DLD1 (cell line): ENCODE measurements at regions not wholly inside any gene's neighbourhood (a gene's known extent, or its start where the extent isn't known, plus 50 kb on each side); places are given as distances from the start of the nearest gene placed in this dataset.

ENCODE experiments used
- in situ Hi-C: cut with HindIII; loops from 2 replicates; pipeline ENCODE4 v1.10.0; 2017; ENCODE audit warnings: low sequenced_read_pairs

DNA sequence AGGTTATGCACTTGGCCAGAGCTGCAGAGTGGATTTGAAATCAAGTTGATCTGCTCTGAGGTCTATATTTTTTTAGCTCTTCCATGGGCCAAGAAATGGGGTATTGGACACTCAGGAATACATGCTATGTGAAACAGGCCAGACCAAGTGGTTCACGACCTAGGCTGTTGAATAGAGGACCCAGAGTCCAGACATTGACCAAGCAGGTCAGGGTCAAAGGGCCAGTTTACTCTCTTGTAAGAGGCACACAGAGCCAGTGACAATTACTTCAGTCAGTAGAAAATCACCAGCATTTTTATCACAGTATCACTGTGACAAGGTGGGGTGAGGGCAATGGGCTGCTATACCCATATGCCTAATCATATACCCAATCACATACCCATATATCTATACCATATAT is 320.6 kb upstream of the RORA start:
- in situ Hi-C loops = no loop called here

DNA sequence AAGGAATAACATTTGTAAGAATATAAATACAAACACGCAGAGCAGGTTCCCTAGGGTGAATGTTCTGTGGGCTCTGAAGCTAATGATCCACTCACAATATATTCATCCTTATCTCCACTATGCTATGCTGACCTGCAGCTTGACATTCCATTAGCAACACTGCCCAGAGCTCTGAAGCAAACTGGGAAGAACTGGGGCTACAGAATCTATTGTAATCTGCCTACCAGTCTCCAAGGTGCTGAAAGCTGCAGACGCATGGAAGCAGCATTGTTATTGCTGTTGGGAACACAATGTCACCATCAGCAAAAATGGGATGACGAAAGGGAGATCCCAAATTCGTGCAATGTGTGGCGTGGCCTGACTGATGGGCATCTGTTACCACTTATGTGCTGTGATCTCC is 316.7 kb upstream of the RORA start:
- in situ Hi-C loops = no loop called here

DNA sequence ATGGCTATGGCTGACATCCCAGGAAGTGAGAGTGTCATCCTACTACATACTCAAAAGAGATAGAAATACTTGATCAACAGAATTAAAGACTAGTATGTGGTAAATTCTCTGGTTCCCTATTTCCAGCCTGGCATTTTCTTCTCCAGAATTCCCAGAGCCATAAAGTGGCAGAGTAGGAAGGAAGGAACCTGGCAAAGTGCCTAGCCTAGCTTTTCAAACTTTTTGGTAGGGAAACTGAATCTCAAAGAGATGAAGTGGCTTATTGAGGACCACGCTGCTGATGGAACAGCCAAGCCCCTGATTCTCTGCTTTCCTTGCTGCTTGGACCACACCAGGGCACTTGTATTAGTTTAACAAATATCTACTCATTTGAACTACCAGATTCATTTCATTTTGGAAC is 312.4 kb upstream of the RORA start:
- in situ Hi-C loops = no loop called here

DNA sequence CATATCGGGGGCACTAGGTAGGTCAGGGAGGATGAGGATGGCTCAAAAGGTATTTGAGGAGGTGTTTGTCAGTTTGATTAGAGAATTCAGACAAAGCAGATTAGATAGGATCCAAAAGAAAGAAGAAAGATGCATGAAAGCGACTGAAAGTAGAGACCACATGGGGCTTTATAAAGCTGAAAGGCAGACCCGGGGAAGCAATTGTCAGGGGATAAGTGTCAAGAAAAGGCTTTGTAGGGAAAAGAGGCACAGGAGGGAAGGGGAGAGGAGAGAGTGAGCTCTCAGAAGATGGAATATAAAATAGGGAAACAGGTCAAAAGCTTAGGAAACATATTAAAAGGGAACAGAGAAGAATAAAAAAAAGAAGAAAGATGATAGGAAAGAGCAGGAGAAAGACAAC is 308.2 kb upstream of the RORA start:
- in situ Hi-C loops = no loop called here

DNA sequence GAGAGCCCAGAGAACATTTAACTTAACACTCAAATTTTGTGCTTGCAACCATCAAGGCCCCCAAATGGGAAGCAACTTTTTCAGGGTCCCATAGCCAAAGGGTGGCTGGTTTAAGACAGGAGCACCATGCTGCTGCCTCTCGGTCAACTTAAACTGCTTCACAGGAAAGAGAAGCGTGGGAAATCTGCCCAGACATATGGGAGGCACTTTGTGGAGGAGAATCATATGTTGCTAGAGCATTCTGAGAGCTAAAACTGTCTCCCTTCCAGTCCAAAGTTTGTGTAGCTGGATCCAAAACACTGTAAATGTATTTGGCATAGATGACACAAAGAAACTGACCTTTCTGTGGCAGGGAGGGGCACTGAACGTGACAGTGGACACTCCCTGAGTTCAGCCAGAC is 305.9 kb upstream of the RORA start:
- in situ Hi-C loops = no loop called here

DNA sequence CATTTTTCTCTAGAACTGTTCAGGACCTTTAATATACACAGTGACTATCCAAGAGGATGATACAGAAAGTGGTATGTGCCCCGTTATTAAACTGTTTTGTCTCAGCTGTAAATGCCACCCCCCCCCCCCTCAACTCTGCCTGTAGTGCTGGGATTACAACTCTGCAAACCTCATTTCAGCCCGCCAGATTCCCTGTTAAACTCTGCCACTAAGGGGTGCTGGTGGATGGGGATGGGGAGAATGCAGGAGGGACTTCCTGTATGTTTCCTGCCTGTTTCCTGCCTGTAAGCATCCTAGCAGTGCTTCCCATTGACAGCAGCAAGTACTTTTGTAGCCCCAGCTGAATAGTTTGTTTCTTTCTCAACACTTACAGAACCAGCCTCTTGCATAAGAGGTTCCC is 301.7 kb upstream of the RORA start:
- in situ Hi-C loops = no loop called here

DNA sequence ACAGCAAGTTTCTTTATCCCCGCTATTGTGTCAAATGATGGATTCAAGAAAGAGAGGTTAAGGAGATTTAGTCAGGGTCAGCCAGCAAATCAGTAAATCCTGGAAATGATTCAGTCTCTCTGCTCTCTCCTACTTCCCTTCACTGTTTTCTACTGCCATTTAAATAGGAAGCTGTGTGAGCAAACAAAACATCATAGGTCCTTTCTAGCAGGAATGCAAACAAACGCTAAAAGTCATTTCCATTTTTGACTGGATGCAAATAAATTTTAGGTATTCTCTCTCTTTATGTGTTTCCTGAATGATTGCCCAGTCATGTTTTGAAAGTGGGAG is 299.4 kb upstream of the RORA start:
- in situ Hi-C loops = no loop called here

DNA sequence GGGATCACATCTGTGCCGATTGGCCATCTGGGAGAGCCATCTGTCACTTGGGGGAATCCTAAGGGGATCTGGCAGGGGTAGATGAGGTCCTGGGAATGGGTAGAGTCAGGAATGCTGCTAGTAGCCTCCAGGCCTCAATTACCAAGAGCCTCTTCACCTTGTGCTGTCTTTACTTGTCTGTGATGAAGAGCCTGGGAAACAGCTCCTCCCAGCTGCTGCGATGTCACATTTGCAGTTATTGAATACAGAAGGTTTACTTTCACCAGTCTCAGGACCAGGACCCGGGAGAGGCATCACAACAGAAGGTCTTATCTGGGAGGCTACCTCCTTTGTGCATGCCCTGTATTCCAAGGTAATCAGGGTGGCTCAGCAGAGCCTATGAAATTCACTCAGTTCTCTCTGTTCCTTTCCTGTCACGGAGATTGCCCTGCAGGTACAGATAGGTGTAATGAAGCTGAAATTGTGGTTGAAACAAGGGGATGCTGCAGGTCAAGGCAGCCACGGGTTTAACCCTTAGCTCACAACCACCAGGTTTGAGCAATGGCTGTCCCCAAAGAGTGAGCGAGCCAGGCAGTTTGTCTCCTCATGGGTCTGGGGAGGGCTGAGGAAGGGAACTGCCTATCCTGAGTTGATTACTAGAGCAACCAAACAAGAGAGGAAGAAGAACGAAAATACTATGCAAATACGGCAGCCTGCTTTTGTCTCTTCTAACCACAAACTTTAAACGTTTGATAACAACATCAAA is 298.9 kb upstream of the RORA start:
- in situ Hi-C loops = no loop called here

DNA sequence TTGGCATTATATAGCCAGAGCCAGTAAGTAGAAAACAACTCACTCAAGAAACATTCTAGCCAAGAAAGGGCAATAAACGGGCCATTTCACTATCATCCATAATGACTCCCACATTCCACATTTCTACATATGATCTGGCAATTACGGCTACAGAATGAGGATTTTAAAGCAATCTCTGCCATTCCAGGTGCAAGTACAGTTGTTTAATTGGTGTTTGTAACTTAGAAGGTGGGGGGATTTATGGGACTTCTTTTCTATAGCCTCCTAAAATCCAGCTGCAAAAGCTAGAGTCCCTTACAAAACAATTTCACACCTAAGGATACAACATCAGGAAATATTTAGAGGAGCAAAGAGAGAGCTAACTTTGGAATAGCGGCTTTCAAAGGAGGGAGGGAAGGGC is 295.4 kb upstream of the RORA start:
- in situ Hi-C loops = no loop called here

DNA sequence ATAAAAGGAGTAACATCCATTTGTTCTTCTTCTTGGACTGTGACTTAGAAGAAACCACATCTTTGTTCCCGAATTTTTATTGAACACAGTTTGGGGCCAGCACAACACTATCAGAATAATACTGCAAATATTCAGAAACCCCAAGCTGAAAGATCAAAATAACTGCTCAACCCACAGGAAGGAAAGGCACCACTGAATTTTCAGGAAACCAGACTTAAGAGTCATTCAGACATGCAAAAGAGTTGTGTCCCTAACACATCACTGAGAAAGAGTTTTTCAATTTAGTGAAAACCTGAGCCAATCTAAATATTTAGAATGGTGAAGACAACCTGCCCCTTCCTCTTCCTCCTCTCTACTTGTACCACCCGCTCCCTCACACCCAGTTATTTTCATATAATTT is 295.0 kb upstream of the RORA start:
- in situ Hi-C loops = no loop called here

DNA sequence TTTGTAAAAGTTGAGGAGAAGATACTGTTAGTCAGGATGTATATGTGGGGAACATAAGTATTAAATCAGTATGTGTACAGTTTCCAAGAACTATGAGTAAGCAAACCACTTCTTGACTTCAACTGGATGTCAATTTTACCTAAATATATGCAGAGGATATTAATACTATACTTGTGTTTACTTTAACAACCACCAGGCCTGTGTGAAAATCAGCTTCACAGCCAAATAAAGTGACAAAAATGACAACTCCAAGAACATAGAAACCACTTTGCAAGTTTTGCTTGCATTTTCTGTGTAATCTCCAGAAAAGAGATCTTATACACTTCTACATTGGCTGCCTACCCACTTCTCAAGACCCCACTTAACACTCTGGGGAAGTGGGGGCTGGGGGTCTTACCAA is 293.3 kb upstream of the RORA start:
- in situ Hi-C loops = no loop called here

DNA sequence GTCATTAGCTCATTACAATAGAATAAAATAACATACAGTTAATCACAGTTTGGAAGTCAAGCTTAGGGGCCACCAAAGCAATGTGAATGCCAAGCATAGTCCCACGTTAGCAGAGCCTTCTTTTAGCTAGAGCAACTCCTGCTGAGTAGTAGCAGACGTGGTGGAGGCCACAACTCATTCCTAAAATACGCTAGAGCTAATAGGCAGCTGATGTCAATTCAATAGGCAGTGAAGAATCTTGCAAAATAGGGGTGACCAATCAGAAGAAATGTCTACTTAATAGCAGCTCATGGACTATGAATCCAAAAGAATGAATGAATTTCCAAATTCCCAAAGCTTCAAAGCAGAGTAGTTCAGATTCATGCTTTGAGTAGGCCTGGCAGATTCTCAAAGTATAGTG is 292.9 kb upstream of the RORA start:
- in situ Hi-C loops = no loop called here

DNA sequence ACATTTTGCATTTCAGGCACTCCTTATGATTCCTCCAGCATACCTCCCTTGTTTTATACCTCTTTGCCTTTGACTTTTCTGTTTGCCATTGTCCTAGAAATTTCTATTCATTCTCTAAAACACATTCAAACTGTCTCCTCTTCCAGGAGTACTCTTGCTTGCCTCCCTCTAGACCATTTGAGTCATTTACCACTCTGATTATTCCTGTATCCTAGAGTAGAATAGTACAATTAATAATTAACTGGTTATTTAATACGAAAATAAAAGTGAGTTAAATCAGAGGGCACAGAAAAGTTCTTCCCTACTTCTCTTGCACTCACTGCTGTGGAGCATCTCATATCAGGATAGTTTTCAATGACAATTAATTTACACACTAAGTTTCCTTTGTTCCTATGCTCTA is 290.2 kb upstream of the RORA start:
- in situ Hi-C loops = no loop called here

DNA sequence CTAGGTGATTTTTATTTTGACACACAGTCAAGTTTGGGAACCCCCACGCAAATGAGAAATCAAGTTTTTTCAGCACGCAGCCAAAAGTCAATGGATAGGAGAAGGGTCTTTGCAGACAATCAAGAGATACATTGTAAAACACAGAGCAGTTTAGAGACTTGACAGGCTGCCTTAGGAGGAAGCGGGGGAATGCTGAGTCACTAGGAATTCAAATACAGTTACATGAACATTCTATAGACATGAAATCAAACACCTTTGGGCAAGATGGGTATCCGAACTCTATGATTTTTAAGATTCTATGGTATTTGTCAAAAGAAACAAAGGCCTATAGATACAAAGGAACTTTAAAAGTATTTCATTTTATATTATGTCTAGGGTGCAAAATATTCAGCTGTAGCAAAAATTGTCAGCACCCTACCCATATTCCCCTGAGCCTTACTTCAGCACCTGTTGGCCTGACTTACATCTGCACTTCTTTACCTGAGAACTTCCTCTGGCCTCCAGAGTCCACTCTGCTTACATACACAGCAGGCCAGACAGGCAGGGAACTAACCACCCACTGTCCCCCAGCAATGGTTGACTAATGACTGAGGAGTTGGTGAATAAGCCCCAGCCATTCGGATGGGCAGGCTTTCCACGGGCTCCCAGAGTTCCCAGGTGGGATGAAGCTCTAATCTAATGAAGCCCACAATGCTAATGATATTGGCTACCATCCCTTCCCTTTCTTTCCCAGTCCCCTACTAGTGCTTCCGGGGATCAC is 289.3 kb upstream of the RORA start:
- in situ Hi-C loops = no loop called here

DNA sequence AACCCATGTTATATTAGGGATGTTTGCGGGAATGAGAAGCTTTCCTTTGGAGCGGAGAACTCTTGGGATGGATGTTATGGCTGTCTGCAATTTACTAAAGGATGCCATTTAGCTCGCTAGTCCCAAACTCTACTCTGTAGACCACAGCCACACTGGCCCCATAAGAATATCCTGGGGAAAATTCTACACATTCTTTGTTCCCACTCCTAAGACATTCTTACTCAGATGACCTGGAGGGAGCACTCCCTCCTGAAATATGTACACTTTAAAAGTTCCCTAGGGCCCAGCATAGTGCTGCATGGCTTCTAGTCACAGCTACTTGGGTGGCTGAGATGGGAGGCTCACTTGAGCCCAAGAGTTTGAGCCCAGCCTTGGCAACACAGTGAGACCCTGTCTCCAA is 288.7 kb upstream of the RORA start:
- in situ Hi-C loops = no loop called here

DNA sequence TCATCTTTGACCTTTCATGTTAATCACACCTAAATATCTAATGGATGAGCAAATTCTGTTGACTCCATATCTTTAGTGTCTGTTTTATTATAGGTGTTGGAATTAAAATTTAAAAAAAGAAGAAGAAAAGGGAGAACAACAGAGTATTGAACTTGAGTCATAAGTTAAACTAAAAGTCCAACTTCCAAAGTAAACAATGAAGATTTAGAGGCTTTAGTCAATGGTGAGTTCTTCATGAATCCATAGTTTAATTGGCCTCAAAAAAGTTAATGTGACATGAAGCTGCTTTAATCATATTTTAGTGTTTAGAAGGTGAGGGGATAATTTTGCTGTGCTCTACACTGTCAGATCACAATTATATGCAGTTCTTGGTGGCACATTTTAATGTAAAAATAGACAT is 288.2 kb upstream of the RORA start:
- in situ Hi-C loops = no loop called here

DNA sequence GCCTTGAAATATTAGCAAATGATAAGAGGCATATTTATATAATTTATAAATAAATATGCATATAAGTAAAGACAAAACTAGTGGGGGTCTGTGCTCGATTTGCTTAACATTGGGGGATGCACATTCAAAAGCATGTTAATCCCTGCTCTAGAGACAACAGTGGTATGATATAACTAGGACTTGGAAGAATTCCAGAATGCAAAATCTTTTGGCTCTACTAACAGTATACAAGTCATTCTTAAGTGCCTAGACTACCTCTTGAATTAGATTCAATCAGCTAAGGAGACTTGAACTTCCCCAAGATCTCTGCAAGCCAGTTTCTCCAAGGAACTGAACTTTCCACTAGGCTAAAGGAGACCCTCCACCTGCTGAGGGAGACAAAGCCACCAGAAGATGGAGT is 282.7 kb upstream of the RORA start:
- in situ Hi-C loops = no loop called here

DNA sequence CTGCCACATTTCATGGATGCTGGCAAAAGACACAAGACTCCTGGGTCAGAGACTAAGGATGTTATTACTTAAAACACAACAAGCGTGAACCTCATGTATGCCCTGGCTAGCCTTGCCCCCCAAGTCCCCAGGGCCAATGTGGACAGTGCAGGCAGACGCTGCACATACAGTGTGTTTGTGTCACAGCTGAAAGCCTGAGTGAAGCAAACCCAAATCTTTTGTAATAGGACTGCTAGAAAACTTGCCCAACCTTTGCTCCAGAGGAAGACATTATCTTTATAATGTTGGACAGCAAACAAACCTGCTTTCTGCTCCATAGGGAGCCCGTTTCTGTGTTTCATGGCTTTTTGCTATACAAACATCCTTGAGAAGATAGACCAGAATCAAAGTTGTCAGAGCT is 282.0 kb upstream of the RORA start:
- in situ Hi-C loops = no loop called here

DNA sequence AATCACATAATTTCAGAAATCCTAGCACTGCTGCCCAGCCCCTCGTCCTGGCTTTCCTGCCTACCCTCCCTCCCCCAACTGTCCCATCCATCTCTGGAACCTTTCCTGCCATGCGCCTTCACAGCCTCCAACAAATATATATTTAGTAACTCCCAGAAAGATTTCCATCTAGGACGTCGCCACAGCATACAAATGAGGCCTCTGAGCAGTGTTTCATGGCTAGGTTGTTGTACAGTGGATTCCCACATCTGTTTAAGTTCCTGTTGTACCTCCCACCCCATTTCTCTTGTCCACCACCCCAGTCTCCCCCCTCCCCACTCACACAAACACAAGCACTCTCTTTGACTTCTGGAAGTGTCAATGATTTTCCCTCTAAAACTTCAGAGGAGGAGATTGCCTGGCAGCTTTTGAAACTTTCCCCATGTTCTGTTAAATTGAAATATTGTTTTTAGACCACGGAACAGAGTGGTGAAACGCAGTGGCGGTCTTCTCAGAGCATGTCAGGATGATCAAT is 280.3 kb upstream of the RORA start:
- in situ Hi-C loops = no loop called here

DNA sequence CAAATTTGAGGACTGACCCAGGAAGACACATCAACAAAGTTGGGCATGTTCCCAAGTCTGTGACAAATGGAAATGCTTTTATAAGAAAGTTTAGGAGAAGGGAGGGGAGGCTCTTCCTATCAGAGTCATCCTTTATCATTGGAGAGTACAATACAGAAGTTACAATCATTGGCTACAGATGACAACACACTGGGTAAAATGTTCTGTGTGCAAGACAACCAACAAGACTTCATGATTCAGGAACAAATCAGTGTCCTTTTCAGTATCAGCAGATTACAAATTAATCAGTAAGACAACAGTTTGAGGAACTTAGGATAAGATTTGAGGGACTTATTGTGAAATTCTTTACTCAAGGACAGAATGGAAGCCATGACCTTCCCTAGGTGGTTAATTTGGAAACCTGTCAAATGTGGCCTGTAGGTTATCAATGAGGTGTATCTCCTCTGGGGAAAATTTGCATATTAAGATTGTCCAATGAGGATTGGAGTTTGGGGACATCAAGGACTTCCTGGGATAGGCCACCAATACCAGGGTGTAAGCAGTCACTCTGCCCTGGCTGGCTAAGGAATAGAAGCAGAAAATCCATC is 274.4 kb upstream of the RORA start:
- in situ Hi-C loops = no loop called here

DNA sequence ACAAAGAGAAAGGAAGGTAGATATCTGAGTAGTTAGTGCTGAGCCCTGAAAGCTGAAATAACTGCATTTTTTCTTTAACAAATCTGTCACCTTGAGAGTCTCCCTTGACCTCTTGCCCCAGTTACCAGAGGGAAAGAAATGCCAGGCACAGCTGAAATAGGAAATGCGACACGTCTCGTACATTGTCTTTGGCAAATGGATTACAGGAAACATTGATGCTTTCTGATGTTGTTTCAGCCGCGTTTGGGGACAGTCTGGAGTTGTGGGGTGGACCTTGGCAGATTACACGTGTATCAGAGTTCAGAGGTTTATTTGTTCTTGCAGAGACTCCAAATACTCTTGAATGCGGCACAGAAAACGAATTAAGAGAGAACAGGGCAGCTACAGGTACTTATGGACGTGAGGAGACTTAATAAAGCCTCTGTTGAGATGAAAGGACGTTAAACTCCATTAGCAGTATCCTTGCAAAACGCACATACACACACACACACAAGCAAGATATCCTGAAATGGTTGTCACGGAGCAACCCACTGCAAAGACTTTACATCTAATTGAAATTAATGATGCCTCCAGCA is 272.8 kb upstream of the RORA start:
- in situ Hi-C loops = no loop called here
